Breast epithelium (tissue), 3 donors: ENCODE measurements at regions not wholly inside any gene's neighbourhood (a gene's known extent, or its start where the extent isn't known, plus 50 kb on each side); places are given as distances from the start of the nearest gene placed in this dataset.

ENCODE experiments used
- CTCF ChIP-seq, 3 donors: fragments of 450-650 bp; IDR thresholded peaks; one replicate each; pipeline ENCODE4 v1.5.1; 2016 to 2017; ENCODE audit warnings: antibody characterized with exemption in 3 of 3, mild to moderate bottlenecking in 3 of 3, moderate library complexity in 3 of 3
- POLR2A ChIP-seq: fragments of 450-650 bp; IDR thresholded peaks from one replicate; pipeline ENCODE4 v1.6.1; 2016; ENCODE audit warnings: antibody characterized with exemption, mild to moderate bottlenecking, moderate library complexity

DNA sequence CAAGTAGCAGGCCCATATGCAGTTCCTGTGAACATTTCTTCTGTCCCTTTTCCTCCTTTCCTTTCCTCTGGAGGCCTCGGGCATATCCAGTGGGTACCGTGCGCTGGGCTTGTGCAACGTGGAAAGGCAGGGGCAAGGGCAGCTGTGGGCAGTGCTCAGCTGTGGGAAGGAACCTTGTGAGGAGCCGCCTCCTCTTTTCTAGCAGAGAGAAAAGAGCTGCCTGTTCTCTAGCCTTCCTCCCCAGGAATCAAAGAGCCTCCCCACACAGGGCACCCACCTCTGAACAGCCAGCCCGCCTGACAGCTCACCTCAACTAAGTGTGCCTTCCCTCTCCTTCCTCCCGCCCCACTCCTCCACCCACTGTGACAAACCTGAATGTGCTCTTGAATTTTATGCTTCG is 143.3 kb upstream of the HDDC2 start:
- no peak for TF ChIP-seq CTCF (IDR thresholded peaks at IDR 0.05)
- no peak for TF ChIP-seq POLR2A
